ENCODE measurements at regions not wholly inside any gene's neighbourhood (a gene's known extent, or its start where the extent isn't known, plus 50 kb on each side); places are given as distances from the start of the nearest gene placed in this dataset.
"Not testable (repeated sequence)": the region's sequence is repeated elsewhere in the genome, so short reads cannot be mapped to it uniquely, and the experiment has no call there.

GRCh38 chr2:109676346-109676902 lies 62.3 kb downstream of the SOWAHC start:
- Histone ChIP-seq H2AK5ac (ENCODE audit: low read depth, low read length) (no peak overlapping the region), H2AFZ (ENCODE audit: low read length) (no peak overlapping the region), H3K4ac (ENCODE audit: low read length) (no peak overlapping the region), H2BK15ac (ENCODE audit: low read length) (no peak overlapping the region), H3K27ac (replicated peaks; ENCODE audit: low read length) (no peak overlapping the region), H3K14ac (ENCODE audit: low read length) (peak overlapping the region; percentile 32), H4K91ac (ENCODE audit: low read depth, low read length, poor library complexity) (no peak overlapping the region), H3K27me3 (ENCODE audit: control insufficient read depth in 3 of 3, insufficient read depth in 3 of 3, low read depth in 1 of 3, low read length in 3 of 3) (no peaks in the 10 kb centered on the region), H2BK5ac (ENCODE audit: low read length) (no peak overlapping the region), H3K4me3 (ENCODE audit: low read length in 2 of 2) (no peak overlapping the region), H2BK120ac (ENCODE audit: low read depth, low read length) (no peak overlapping the region), H3K9me3 (replicated peaks in 1 of 2; ENCODE audit: control insufficient read depth in 2 of 2, insufficient read depth in 1 of 2, low read depth in 1 of 2, low read length in 2 of 2) (peaks cover 0 to 2% of the 10 kb centered on the region in 2 donors), H3K36me3 (replicated peaks in 1 of 2; ENCODE audit: control insufficient read depth in 2 of 2, insufficient read depth in 2 of 2, low read length in 2 of 2) (no peaks in the 10 kb centered on the region), H4K8ac (ENCODE audit: low read depth, low read length) (no peak overlapping the region), H3K18ac (ENCODE audit: low read length) (peak overlapping the region; percentile 53), H3K9ac (ENCODE audit: low read depth, low read length, poor library complexity) (no peak overlapping the region), H3K4me1 (ENCODE audit: control insufficient read depth in 2 of 2, insufficient read depth in 1 of 2, low read depth in 1 of 2, low read length in 2 of 2) (peaks cover 12 to 36% of the 10 kb centered on the region in 2 donors), H3K23ac (ENCODE audit: low read depth, low read length, poor library complexity) (no peak overlapping the region), H3K4me2 (ENCODE audit: insufficient read depth, low read length, poor library complexity, severe bottlenecking) (no peak overlapping the region), H3K79me1 (ENCODE audit: low read depth, low read length) (no peaks in the 10 kb centered on the region), H2BK12ac (ENCODE audit: low read length) (no peak overlapping the region)
- WGBS, 2 donors (ENCODE audit: extremely low coverage in 2 of 2, insufficient read length in 2 of 2, insufficient replicate concordance in 1 of 2): no CpG with 5 or more reads among the region's 7 CpGs
- no peak for DNase-seq (ENCODE audit: low spot score)

DNA sequence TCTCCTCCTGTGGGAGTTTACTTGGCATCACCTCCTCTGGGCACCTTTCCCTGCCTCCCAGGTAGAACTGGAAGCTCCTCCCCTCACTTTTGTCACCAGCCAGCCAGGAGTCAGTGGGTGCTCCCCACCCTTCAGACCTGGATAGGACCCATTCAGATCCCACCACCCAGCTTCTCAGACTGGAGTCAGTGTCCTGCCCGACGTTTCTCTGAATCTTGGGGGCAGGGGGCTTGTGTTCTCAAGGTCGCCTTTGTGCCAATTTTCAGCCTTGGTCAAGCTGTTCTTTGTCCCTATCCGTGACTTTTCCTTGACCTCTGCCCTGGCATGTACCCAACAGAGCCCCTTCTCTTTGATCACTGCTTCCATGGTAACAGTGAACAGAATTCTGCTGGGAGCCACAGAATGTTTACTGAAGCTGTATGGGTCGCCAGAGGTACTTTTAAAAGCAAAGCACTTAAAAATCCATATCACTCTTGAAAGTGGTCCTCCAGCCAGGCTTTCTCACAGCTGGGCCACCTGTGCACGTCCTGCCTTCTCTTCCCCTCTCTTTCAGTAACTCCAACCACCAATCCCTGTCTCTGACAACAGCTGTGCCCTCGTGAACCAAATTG lies 63.1 kb downstream of the SOWAHC start:
- H2BK12ac ChIP-seq (ENCODE audit: low read length); H3K27ac ChIP-seq (replicated peaks; ENCODE audit: low read length); H3K14ac ChIP-seq (ENCODE audit: low read length); H4K8ac ChIP-seq (ENCODE audit: low read depth, low read length); H3K4me3 ChIP-seq (ENCODE audit: low read length in 2 of 2); H3K18ac ChIP-seq (ENCODE audit: low read length); H3K4me2 ChIP-seq (ENCODE audit: insufficient read depth, low read length, poor library complexity, severe bottlenecking); H3K79me1 ChIP-seq (ENCODE audit: low read depth, low read length); H3K9me3 ChIP-seq (replicated peaks in 1 of 2; ENCODE audit: control insufficient read depth in 2 of 2, insufficient read depth in 1 of 2, low read depth in 1 of 2, low read length in 2 of 2); H2AFZ ChIP-seq (ENCODE audit: low read length); H3K9ac ChIP-seq (ENCODE audit: low read depth, low read length, poor library complexity); H3K36me3 ChIP-seq (replicated peaks in 1 of 2; ENCODE audit: control insufficient read depth in 2 of 2, insufficient read depth in 2 of 2, low read length in 2 of 2); H2BK5ac ChIP-seq (ENCODE audit: low read length); H3K27me3 ChIP-seq (ENCODE audit: control insufficient read depth in 3 of 3, insufficient read depth in 3 of 3, low read depth in 1 of 3, low read length in 3 of 3); H2AK5ac ChIP-seq (ENCODE audit: low read depth, low read length); DNase-seq (ENCODE audit: low spot score); H3K23ac ChIP-seq (ENCODE audit: low read depth, low read length, poor library complexity); H2BK120ac ChIP-seq (ENCODE audit: low read depth, low read length); H4K91ac ChIP-seq (ENCODE audit: low read depth, low read length, poor library complexity); H3K4ac ChIP-seq (ENCODE audit: low read length); H2BK15ac ChIP-seq (ENCODE audit: low read length): not testable (repeated sequence)
- H3K4me1 ChIP-seq (ENCODE audit: control insufficient read depth in 2 of 2, insufficient read depth in 1 of 2, low read depth in 1 of 2, low read length in 2 of 2): peaks cover 12 to 36% of the 10 kb centered on the region in 2 donors
- no CpG with 5 or more reads among the region's 7 CpGs for WGBS, 2 donors (ENCODE audit: extremely low coverage in 2 of 2, insufficient read length in 2 of 2, insufficient replicate concordance in 1 of 2)

- Histone ChIP-seq H3K27me3 (ENCODE audit: control insufficient read depth in 3 of 3, insufficient read depth in 3 of 3, low read depth in 1 of 3, low read length in 3 of 3) (no peaks in the 10 kb centered on the region), H3K27ac (replicated peaks; ENCODE audit: low read length) (no peak overlapping the region), H2BK5ac (ENCODE audit: low read length) (no peak overlapping the region), H4K8ac (ENCODE audit: low read depth, low read length) (no peak overlapping the region), H3K9me3 (replicated peaks in 1 of 2; ENCODE audit: control insufficient read depth in 2 of 2, insufficient read depth in 1 of 2, low read depth in 1 of 2, low read length in 2 of 2) (peaks cover 0 to 1% of the 10 kb centered on the region in 2 donors), H4K91ac (ENCODE audit: low read depth, low read length, poor library complexity) (no peak overlapping the region), H3K36me3 (replicated peaks in 1 of 2; ENCODE audit: control insufficient read depth in 2 of 2, insufficient read depth in 2 of 2, low read length in 2 of 2) (no peaks in the 10 kb centered on the region), H2BK12ac (ENCODE audit: low read length) (no peak overlapping the region), H2BK15ac (ENCODE audit: low read length) (no peak overlapping the region), H3K18ac (ENCODE audit: low read length) (no peak overlapping the region), H3K4me1 (ENCODE audit: control insufficient read depth in 2 of 2, insufficient read depth in 1 of 2, low read depth in 1 of 2, low read length in 2 of 2) (peaks cover 12 to 36% of the 10 kb centered on the region in 2 donors), H3K4me3 (ENCODE audit: low read length in 2 of 2) (no peak overlapping the region), H3K79me1 (ENCODE audit: low read depth, low read length) (no peaks in the 10 kb centered on the region), H3K4me2 (ENCODE audit: insufficient read depth, low read length, poor library complexity, severe bottlenecking) (no peak overlapping the region), H2AFZ (ENCODE audit: low read length) (no peak overlapping the region), H2BK120ac (ENCODE audit: low read depth, low read length) (no peak overlapping the region), H3K23ac (ENCODE audit: low read depth, low read length, poor library complexity) (no peak overlapping the region), H3K9ac (ENCODE audit: low read depth, low read length, poor library complexity) (no peak overlapping the region), H2AK5ac (ENCODE audit: low read depth, low read length) (no peak overlapping the region), H3K4ac (ENCODE audit: low read length) (no peak overlapping the region), H3K14ac (ENCODE audit: low read length) (no peak overlapping the region)
- WGBS, 2 donors (ENCODE audit: extremely low coverage in 2 of 2, insufficient read length in 2 of 2, insufficient replicate concordance in 1 of 2): no CpG with 5 or more reads among the region's 12 CpGs
- DNase-seq (ENCODE audit: low spot score): no peak
Observed at GRCh38 chr2:109677835-109678580, 63.8 kb downstream of the SOWAHC start.

- H4K8ac ChIP-seq (ENCODE audit: low read depth, low read length); H2BK120ac ChIP-seq (ENCODE audit: low read depth, low read length); H3K23ac ChIP-seq (ENCODE audit: low read depth, low read length, poor library complexity); H3K9ac ChIP-seq (ENCODE audit: low read depth, low read length, poor library complexity); H3K4me3 ChIP-seq (ENCODE audit: low read length in 2 of 2); H3K18ac ChIP-seq (ENCODE audit: low read length); H3K79me1 ChIP-seq (ENCODE audit: low read depth, low read length); H2BK15ac ChIP-seq (ENCODE audit: low read length); H2BK12ac ChIP-seq (ENCODE audit: low read length); H3K36me3 ChIP-seq (replicated peaks in 1 of 2; ENCODE audit: control insufficient read depth in 2 of 2, insufficient read depth in 2 of 2, low read length in 2 of 2); H3K4me2 ChIP-seq (ENCODE audit: insufficient read depth, low read length, poor library complexity, severe bottlenecking); H3K14ac ChIP-seq (ENCODE audit: low read length); H4K91ac ChIP-seq (ENCODE audit: low read depth, low read length, poor library complexity); H3K9me3 ChIP-seq (replicated peaks in 1 of 2; ENCODE audit: control insufficient read depth in 2 of 2, insufficient read depth in 1 of 2, low read depth in 1 of 2, low read length in 2 of 2); H3K27me3 ChIP-seq (ENCODE audit: control insufficient read depth in 3 of 3, insufficient read depth in 3 of 3, low read depth in 1 of 3, low read length in 3 of 3); H3K27ac ChIP-seq (replicated peaks; ENCODE audit: low read length); H2AK5ac ChIP-seq (ENCODE audit: low read depth, low read length); DNase-seq (ENCODE audit: low spot score); H3K4ac ChIP-seq (ENCODE audit: low read length); H2BK5ac ChIP-seq (ENCODE audit: low read length): not testable (repeated sequence)
- Histone ChIP-seq H2AFZ (ENCODE audit: low read length) (peak overlapping the region; percentile 6), H3K4me1 (ENCODE audit: control insufficient read depth in 2 of 2, insufficient read depth in 1 of 2, low read depth in 1 of 2, low read length in 2 of 2) (peaks cover 12 to 36% of the 10 kb centered on the region in 2 donors)
- no CpG with 5 or more reads among the region's 10 CpGs for WGBS, 2 donors (ENCODE audit: extremely low coverage in 2 of 2, insufficient read length in 2 of 2, insufficient replicate concordance in 1 of 2)
Observed at GRCh38 chr2:109678724-109679201, 64.6 kb downstream of the SOWAHC start.
